ENCODE measurements at regions not wholly inside any gene's neighbourhood (a gene's known extent, or its start where the extent isn't known, plus 50 kb on each side); places are given as distances from the start of the nearest gene placed in this dataset.

DNA sequence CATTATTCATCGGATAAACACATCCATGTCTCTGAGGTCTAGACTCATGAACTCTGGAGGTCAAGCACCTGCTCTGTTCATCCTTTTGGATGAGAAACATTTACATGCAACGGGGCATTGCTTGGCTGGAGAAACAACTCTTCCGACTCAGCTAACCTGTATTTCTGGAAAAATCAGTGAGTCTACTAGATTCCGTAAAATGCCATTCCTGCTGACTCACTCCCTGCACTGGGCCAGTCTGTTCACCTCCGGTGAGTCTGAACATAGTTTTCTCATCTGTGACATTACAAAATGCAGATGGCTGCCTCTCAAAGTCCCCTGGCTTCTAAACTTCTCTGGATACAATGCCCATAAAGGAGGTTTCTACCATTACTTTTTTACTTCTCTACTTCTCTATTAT, 185.7 kb upstream of the HS3ST1 start:
- Mint-ChIP-seq H3K27ac (no peak overlapping the region), H3K4me3 (no peak overlapping the region), H3K4me1 (no peaks in the 10 kb centered on the region), H3K36me3 (no peaks in the 10 kb centered on the region), H3K27me3 (peaks cover 0 to 2% of the 10 kb centered on the region in 2 donors), H3K9me3 (peaks cover 0 to 4% (median 0%) of the 10 kb centered on the region in 5 donors)
- CTCF ChIA-PET, result no interaction called here
- Histone ChIP-seq H3K4me1 (ENCODE audit: insufficient read depth, low read length) (no peaks in the 10 kb centered on the region), H3K36me3 (ENCODE audit: insufficient read depth, low read length) (no peaks in the 10 kb centered on the region), H3K9me3 (ENCODE audit: low read length) (no peaks in the 10 kb centered on the region), H3K27me3 (ENCODE audit: insufficient read depth, low read length, poor library complexity, severe bottlenecking) (no peaks in the 10 kb centered on the region), H3K27ac (ENCODE audit: low read depth, low read length) (no peak overlapping the region), H3K4me3 (ENCODE audit: low read length) (no peak overlapping the region)
- DNase-seq, result no peak
- POLR2A ChIA-PET, result no interaction called here

- POLR2A ChIA-PET, result no interaction called here
These were observed 183.2 kb upstream of the HS3ST1 start for GRCh38 chr4:11611868-11612267.

DNA sequence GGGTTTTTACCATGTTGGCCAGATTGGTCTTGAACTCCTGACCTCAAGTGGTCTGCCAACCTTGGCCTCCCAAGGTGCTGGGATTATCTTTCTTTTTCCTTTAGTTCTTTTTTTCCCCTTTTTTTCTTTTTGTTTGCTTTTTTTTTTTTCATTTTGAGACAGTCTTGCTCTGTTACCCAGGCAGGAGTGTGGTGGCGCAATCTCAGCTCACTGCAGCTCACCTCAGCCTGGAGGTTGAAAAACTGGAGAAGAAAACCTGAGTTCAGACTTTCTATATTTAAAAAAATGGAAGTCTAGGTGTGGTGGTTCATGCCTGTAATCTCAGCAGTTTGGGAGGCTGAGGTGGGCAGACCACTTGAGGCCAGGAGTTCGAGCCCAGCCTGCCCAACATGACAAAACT, 181.1 kb upstream of the HS3ST1 start:
- DNase-seq, result no peak
- Mint-ChIP-seq H3K36me3 (no peaks in the 10 kb centered on the region), H3K9me3 (peaks cover 0 to 4% (median 0%) of the 10 kb centered on the region in 5 donors), H3K27me3 (peaks cover 0 to 2% of the 10 kb centered on the region in 2 donors), H3K4me3 (no peak overlapping the region), H3K27ac (no peak overlapping the region), H3K4me1 (no peaks in the 10 kb centered on the region)
- H3K4me3 ChIP-seq (ENCODE audit: low read length), result no peak overlapping the region
- H3K4me1 ChIP-seq (ENCODE audit: insufficient read depth, low read length), result no peaks in the 10 kb centered on the region
- H3K9me3 ChIP-seq (ENCODE audit: low read length), result no peaks in the 10 kb centered on the region
- ChIA-PET CTCF (no interaction called here), POLR2A (no interaction called here)
- H3K27me3 ChIP-seq (ENCODE audit: insufficient read depth, low read length, poor library complexity, severe bottlenecking), result no peaks in the 10 kb centered on the region
- H3K36me3 ChIP-seq (ENCODE audit: insufficient read depth, low read length), result no peaks in the 10 kb centered on the region
- H3K27ac ChIP-seq (ENCODE audit: low read depth, low read length), result no peak overlapping the region

More at GRCh38 chr4:11611868-11612267, 183.2 kb upstream of the HS3ST1 start:
- peaks cover 0 to 2% of the 10 kb centered on the region in 2 donors for H3K27me3 Mint-ChIP-seq
- no peaks in the 10 kb centered on the region for H3K9me3 ChIP-seq (ENCODE audit: low read length)
- no peaks in the 10 kb centered on the region for H3K4me1 ChIP-seq (ENCODE audit: insufficient read depth, low read length)
- no peaks in the 10 kb centered on the region for H3K4me1 Mint-ChIP-seq
- no peak overlapping the region for H3K27ac Mint-ChIP-seq
- H3K4me3 Mint-ChIP-seq, result no peak overlapping the region
- H3K9me3 Mint-ChIP-seq, result peaks cover 0 to 4% (median 0%) of the 10 kb centered on the region in 5 donors
- no peak overlapping the region for H3K4me3 ChIP-seq (ENCODE audit: low read length)
- H3K36me3 ChIP-seq (ENCODE audit: insufficient read depth, low read length), result no peaks in the 10 kb centered on the region
- no peaks in the 10 kb centered on the region for H3K27me3 ChIP-seq (ENCODE audit: insufficient read depth, low read length, poor library complexity, severe bottlenecking)
- no peaks in the 10 kb centered on the region for H3K36me3 Mint-ChIP-seq
- H3K27ac ChIP-seq (ENCODE audit: low read depth, low read length), result no peak overlapping the region
- no peak for DNase-seq
- CTCF ChIA-PET, result no interaction called here

- Mint-ChIP-seq H3K27ac (no peak overlapping the region), H3K36me3 (no peaks in the 10 kb centered on the region), H3K4me1 (no peaks in the 10 kb centered on the region), H3K27me3 (peaks cover 0 to 2% of the 10 kb centered on the region in 2 donors), H3K9me3 (peaks cover 0 to 4% (median 0%) of the 10 kb centered on the region in 5 donors), H3K4me3 (no peak overlapping the region)
- no peaks in the 10 kb centered on the region for H3K36me3 ChIP-seq (ENCODE audit: insufficient read depth, low read length)
- DNase-seq, result no peak
- POLR2A ChIA-PET, result no interaction called here
- no peaks in the 10 kb centered on the region for H3K4me1 ChIP-seq (ENCODE audit: insufficient read depth, low read length)
- H3K27me3 ChIP-seq (ENCODE audit: insufficient read depth, low read length, poor library complexity, severe bottlenecking), result no peaks in the 10 kb centered on the region
- CTCF ChIA-PET, result no interaction called here
- no peak overlapping the region for H3K27ac ChIP-seq (ENCODE audit: low read depth, low read length)
- H3K9me3 ChIP-seq (ENCODE audit: low read length), result no peaks in the 10 kb centered on the region
- H3K4me3 ChIP-seq (ENCODE audit: low read length), result no peak overlapping the region
These were observed 180.3 kb upstream of the HS3ST1 start for GRCh38 chr4:11608992-11609391.

DNA sequence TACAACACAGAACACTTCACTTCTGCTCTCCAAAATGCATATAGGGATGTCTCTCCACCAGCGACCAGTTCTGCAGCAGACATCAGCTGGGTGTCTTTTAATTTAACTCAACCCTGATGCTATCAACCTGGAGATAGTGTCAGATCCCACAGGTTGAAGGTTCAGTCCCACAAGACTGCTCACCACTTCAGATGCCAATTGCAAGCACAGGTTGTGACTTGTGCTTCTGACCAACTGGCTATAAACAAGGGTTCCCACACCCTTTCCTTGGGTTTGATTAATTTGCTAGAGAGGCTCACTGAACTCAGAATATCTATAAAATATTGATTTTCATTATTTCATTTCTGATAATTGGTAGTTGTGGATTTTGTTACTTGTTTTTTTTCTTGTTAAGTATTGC, 177.4 kb upstream of the HS3ST1 start:
- no peak for DNase-seq
- CTCF ChIA-PET, result no interaction called here
- H3K36me3 ChIP-seq (ENCODE audit: insufficient read depth, low read length), result no peaks in the 10 kb centered on the region
- no peak overlapping the region for H3K4me3 ChIP-seq (ENCODE audit: low read length)
- H3K27ac ChIP-seq (ENCODE audit: low read depth, low read length), result no peak overlapping the region
- H3K4me1 Mint-ChIP-seq, result no peaks in the 10 kb centered on the region
- H3K36me3 Mint-ChIP-seq, result no peaks in the 10 kb centered on the region
- no peaks in the 10 kb centered on the region for H3K27me3 ChIP-seq (ENCODE audit: insufficient read depth, low read length, poor library complexity, severe bottlenecking)
- H3K27ac Mint-ChIP-seq, result no peak overlapping the region
- POLR2A ChIA-PET, result no interaction called here
- H3K27me3 Mint-ChIP-seq, result no peaks in the 10 kb centered on the region
- H3K9me3 ChIP-seq (ENCODE audit: low read length), result no peaks in the 10 kb centered on the region
- peaks cover 0 to 1% (median 0%) of the 10 kb centered on the region in 5 donors for H3K9me3 Mint-ChIP-seq
- no peaks in the 10 kb centered on the region for H3K4me1 ChIP-seq (ENCODE audit: insufficient read depth, low read length)
- H3K4me3 Mint-ChIP-seq, result no peak overlapping the region

GRCh38 chr4:11605597-11605996, 176.9 kb upstream of the HS3ST1 start:
- Mint-ChIP-seq H3K4me3 (no peak overlapping the region), H3K27me3 (no peaks in the 10 kb centered on the region), H3K4me1 (no peaks in the 10 kb centered on the region), H3K36me3 (no peaks in the 10 kb centered on the region), H3K9me3 (no peaks in the 10 kb centered on the region), H3K27ac (no peak overlapping the region)
- H3K4me3 ChIP-seq (ENCODE audit: low read length), result no peak overlapping the region
- H3K4me1 ChIP-seq (ENCODE audit: insufficient read depth, low read length), result no peaks in the 10 kb centered on the region
- no peaks in the 10 kb centered on the region for H3K36me3 ChIP-seq (ENCODE audit: insufficient read depth, low read length)
- no peak for DNase-seq
- no peak overlapping the region for H3K27ac ChIP-seq (ENCODE audit: low read depth, low read length)
- H3K9me3 ChIP-seq (ENCODE audit: low read length), result no peaks in the 10 kb centered on the region
- POLR2A ChIA-PET, result no interaction called here
- CTCF ChIA-PET, result no interaction called here
- no peaks in the 10 kb centered on the region for H3K27me3 ChIP-seq (ENCODE audit: insufficient read depth, low read length, poor library complexity, severe bottlenecking)

- no peaks in the 10 kb centered on the region for H3K27me3 Mint-ChIP-seq
- no peaks in the 10 kb centered on the region for H3K4me1 Mint-ChIP-seq
- H3K27me3 ChIP-seq (ENCODE audit: insufficient read depth, low read length, poor library complexity, severe bottlenecking), result no peaks in the 10 kb centered on the region
- H3K27ac ChIP-seq (ENCODE audit: low read depth, low read length), result no peak overlapping the region
- ChIA-PET POLR2A (no interaction called here), CTCF (no interaction called here)
- H3K27ac Mint-ChIP-seq, result no peak overlapping the region
- no peak overlapping the region for H3K4me3 Mint-ChIP-seq
- no peaks in the 10 kb centered on the region for H3K9me3 ChIP-seq (ENCODE audit: low read length)
- no peak overlapping the region for H3K4me3 ChIP-seq (ENCODE audit: low read length)
- H3K4me1 ChIP-seq (ENCODE audit: insufficient read depth, low read length), result no peaks in the 10 kb centered on the region
- no peaks in the 10 kb centered on the region for H3K36me3 ChIP-seq (ENCODE audit: insufficient read depth, low read length)
- H3K36me3 Mint-ChIP-seq, result no peaks in the 10 kb centered on the region
- DNase-seq, result no peak
- H3K9me3 Mint-ChIP-seq, result no peaks in the 10 kb centered on the region
These were observed 176.1 kb upstream of the HS3ST1 start for GRCh38 chr4:11604821-11605220.

GRCh38 chr4:11603591-11604194, 175.0 kb upstream of the HS3ST1 start:
- Mint-ChIP-seq H3K27ac (no peak overlapping the region), H3K4me1 (no peaks in the 10 kb centered on the region), H3K27me3 (peaks cover 0 to 2% of the 10 kb centered on the region in 2 donors), H3K9me3 (no peaks in the 10 kb centered on the region), H3K36me3 (no peaks in the 10 kb centered on the region), H3K4me3 (no peak overlapping the region)
- ChIA-PET CTCF (no interaction called here), POLR2A (no interaction called here)
- no peak for DNase-seq
- Histone ChIP-seq H3K4me1 (ENCODE audit: insufficient read depth, low read length) (no peaks in the 10 kb centered on the region), H3K27ac (ENCODE audit: low read depth, low read length) (no peak overlapping the region), H3K36me3 (ENCODE audit: insufficient read depth, low read length) (no peaks in the 10 kb centered on the region), H3K4me3 (ENCODE audit: low read length) (no peak overlapping the region), H3K27me3 (ENCODE audit: insufficient read depth, low read length, poor library complexity, severe bottlenecking) (no peaks in the 10 kb centered on the region), H3K9me3 (ENCODE audit: low read length) (no peaks in the 10 kb centered on the region)
